ENCODE measurements at regions not wholly inside any gene's neighbourhood (a gene's known extent, or its start where the extent isn't known, plus 50 kb on each side); places are given as distances from the start of the nearest gene placed in this dataset.
"Not testable (repeated sequence)": the region's sequence is repeated elsewhere in the genome, so short reads cannot be mapped to it uniquely, and the experiment has no call there.

DNA sequence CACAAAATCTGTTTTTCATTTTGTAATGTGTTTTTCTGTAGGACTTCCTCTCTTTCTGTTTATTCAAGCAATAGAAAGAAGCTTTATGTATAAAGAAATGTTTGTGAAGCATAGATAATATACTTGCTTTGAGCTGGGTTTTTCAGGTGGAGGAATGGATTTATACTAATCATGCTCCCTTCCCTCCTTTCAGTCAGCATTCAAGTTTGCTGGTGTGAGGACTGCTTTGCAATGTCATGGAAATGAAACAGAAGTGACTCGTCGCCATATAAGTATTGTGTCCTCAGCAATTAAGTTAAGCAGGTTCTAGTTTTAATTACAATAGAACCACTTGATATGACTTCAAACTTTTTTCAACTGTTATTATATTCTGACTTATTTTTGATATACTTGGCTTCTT, 1447.1 kb downstream of the PCDH19 start:
- no peaks in the 10 kb centered on the region for H3K9me3 Mint-ChIP-seq

DNA sequence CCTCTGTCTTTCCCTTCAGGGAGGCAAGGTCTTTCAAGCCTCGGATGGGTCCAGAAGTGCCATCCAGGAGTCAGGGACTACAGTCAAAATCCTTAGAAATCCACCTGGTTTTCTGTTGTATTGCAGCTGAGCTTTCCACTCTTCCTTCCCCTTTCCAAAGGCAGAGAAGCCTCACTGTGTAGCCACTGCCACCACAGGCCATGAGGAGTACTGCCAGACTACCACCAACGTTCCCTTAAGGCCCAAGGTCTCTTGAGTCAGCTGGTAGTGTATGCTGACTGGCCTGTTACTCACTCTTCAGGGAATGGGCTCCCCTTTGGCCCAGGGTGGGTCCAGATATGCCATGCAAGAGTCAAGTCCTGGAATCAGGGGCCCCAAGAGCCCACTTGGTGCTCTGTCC, 1454.1 kb downstream of the PCDH19 start:
- H3K4me1 Mint-ChIP-seq (ENCODE audit: low read depth), result no peaks in the 10 kb centered on the region
- no peaks in the 10 kb centered on the region for H3K27me3 Mint-ChIP-seq
- H3K4me3 Mint-ChIP-seq, result no peak overlapping the region
- intact Hi-C loops (cut with micrococcal nuclease), result no loop called here
- no peaks in the 10 kb centered on the region for H3K36me3 Mint-ChIP-seq
- H3K27ac Mint-ChIP-seq, result no peak overlapping the region
- H3K9me3 Mint-ChIP-seq, result peaks cover 3% of the 10 kb centered on the region
- ChIA-PET POLR2A (no interaction called here), CTCF (no interaction called here)
- no peak for DNase-seq

More for the DNA sequence above, 1447.1 kb downstream of the PCDH19 start:
- Mint-ChIP-seq H3K27ac (no peak overlapping the region), H3K4me3 (no peak overlapping the region), H3K4me1 (ENCODE audit: low read depth) (no peaks in the 10 kb centered on the region), H3K27me3 (no peaks in the 10 kb centered on the region), H3K36me3 (no peaks in the 10 kb centered on the region)
- POLR2A ChIA-PET, result no interaction called here
- intact Hi-C loops (cut with micrococcal nuclease), result no loop called here
- CTCF ChIA-PET, result no interaction called here
- DNase-seq, result no peak

DNA sequence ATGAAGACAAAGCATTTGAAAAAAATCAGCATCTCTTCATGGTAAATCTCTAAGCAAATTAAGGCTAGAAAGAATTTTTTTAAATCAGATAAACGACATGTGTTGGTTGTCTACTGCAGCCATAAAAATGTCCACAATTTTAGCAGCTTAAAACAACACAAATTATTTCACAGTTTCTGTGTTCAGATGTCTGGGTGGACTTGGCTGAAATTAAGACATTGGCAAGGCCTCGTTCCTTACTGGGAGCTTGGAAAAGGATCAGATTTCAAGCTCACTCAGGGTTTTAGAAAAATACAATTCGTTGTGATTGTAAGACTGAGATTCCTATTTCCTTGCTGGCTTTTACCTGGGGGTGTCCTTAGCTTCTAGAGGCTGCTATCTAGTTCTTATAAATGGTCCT, 1470.6 kb downstream of the PCDH19 start:
- Mint-ChIP-seq H3K4me3 (no peak overlapping the region), H3K4me1 (ENCODE audit: low read depth) (no peaks in the 10 kb centered on the region), H3K27ac (no peak overlapping the region), H3K27me3 (no peaks in the 10 kb centered on the region), H3K36me3 (no peaks in the 10 kb centered on the region), H3K9me3 (peaks cover 2% of the 10 kb centered on the region)
- intact Hi-C loops (cut with micrococcal nuclease), result no loop called here
- ChIA-PET CTCF (no interaction called here), POLR2A (no interaction called here)
- no peak for DNase-seq

DNA sequence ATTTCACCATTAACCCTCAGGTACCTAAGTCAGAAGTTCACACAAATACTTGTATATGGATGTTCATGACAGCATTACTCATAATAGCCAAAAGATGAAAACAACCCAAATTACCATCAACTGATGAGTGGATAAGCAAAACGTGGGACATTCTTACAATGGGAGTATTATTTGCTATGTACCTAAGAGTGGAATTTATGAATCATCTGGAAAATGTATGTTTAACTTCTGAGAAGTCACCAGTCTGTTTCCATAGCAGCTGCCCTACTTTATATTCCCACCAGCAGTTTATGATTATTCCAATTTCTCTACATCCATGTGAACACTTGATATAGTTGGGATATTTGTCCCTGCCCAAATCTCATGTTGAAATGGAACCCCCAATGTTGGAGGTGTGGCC, 1478.9 kb downstream of the PCDH19 start:
- H3K36me3 Mint-ChIP-seq, result no peaks in the 10 kb centered on the region
- no peaks in the 10 kb centered on the region for H3K27me3 Mint-ChIP-seq
- H3K27ac Mint-ChIP-seq, result no peak overlapping the region
- CTCF ChIA-PET, result no interaction called here
- intact Hi-C loops (cut with micrococcal nuclease), result no loop called here
- POLR2A ChIA-PET, result no interaction called here
- H3K9me3 Mint-ChIP-seq, result peaks cover 5% of the 10 kb centered on the region
- no peaks in the 10 kb centered on the region for H3K4me1 Mint-ChIP-seq (ENCODE audit: low read depth)
- no peak for DNase-seq
- H3K4me3 Mint-ChIP-seq, result no peak overlapping the region

DNA sequence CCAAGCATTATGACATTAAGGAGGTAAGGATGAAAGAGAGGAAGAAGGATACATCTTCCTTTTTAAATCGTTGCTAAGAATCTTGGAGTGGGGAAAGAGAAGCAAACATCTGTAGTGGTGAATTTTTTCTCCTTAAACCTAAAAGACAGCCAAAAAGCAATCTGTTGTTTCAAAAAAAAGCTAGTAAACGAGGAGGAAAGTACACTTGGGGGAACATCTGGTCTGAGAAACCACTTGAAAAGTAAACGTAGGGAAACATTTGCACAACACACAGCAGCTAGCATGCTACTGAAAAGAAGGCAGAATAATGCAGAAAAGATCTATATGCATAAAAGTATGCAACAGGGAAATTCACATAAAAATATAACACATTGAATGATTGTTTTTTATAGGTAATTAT, 1485.6 kb downstream of the PCDH19 start:
- ChIA-PET POLR2A (no interaction called here), CTCF (no interaction called here)
- intact Hi-C loops (cut with micrococcal nuclease), result no loop called here
- no peak overlapping the region for H3K4me3 Mint-ChIP-seq
- H3K27me3 Mint-ChIP-seq, result no peaks in the 10 kb centered on the region
- no peak for DNase-seq
- no peaks in the 10 kb centered on the region for H3K4me1 Mint-ChIP-seq (ENCODE audit: low read depth)
- H3K27ac Mint-ChIP-seq, result no peak overlapping the region
- H3K36me3 Mint-ChIP-seq, result no peaks in the 10 kb centered on the region
- H3K9me3 Mint-ChIP-seq, result peaks cover 12% of the 10 kb centered on the region

DNA sequence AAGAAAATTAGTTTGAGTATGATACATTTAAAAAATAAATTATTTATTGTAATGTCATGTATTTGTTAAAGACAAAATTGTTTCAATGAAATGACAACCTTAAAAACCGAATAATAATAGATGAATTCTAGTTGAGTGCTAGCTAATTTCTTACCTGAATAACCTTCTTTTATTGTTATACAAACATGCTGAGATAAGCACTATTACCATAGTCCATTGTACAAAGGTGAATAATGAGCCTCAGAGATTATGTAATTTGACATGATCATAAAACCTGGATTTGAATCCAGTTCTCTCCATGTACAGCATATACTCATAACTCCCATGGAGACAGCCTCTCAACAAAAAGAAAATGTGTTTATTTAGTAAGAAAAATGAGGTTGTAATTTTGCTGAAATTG, 1512.9 kb downstream of the PCDH19 start:
- Mint-ChIP-seq H3K4me3 (no peak overlapping the region), H3K27me3 (no peaks in the 10 kb centered on the region), H3K4me1 (ENCODE audit: low read depth) (no peaks in the 10 kb centered on the region), H3K27ac (no peak overlapping the region), H3K9me3 (no peaks in the 10 kb centered on the region), H3K36me3 (no peaks in the 10 kb centered on the region)
- ChIA-PET CTCF (no interaction called here), POLR2A (no interaction called here)
- DNase-seq, result no peak
- intact Hi-C loops (cut with micrococcal nuclease), result no loop called here

DNA sequence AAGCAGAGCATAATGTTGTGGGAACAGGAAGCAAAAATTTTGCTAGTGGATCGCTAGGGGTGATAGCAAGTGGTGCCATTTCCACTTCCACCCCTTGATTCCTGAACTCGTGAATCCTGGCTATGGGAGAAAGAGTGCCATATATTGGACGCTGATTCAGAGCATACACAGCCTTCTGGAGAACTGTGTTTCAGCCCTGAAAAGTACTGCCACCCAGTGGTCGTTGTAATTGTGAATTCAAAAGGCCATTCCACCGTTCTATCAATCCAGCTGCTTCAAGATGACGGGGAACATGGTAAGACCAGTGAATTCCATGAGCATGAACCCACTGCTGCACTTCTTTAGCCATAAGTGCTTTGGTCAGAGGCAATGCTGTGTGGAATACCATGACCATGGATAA, 1559.4 kb downstream of the PCDH19 start:
- H3K4me3 Mint-ChIP-seq; CTCF ChIA-PET; DNase-seq; H3K4me1 Mint-ChIP-seq (ENCODE audit: low read depth); H3K27me3 Mint-ChIP-seq; POLR2A ChIA-PET; H3K27ac Mint-ChIP-seq; H3K36me3 Mint-ChIP-seq; H3K9me3 Mint-ChIP-seq; intact Hi-C loops (cut with micrococcal nuclease): not testable (repeated sequence)
